GM12878 (cell line): ENCODE measurements at regions not wholly inside any gene's neighbourhood (a gene's known extent, or its start where the extent isn't known, plus 50 kb on each side); places are given as distances from the start of the nearest gene placed in this dataset.
A peak's percentile ranks its signal among the peaks of the same experiment; 100 is the strongest.

Source experiments
- ATAC-seq: fragments of 200-7000 bp; cut with Tn5 transposase; 3 replicates; pipeline ENCODE4 v1.9.1; 2020; ENCODE audit warnings: mild to moderate bottlenecking, moderate library complexity
- BruUV-seq: library from RNA; stranded (reverse); fragments of 400-500 nt; replicated peaks from 2 replicates; lab custom pipeline; 2021; lab: Mats Ljungman, UMichigan
- CTCF ChIA-PET: fragments of 300-600 bp; sonication (Branson Sonifier 250); formaldehyde crosslinking; extraction: SDS; loops from one replicate; lab custom pipeline; 2021; ENCODE audit warnings: inconsistent platforms; lab: Yijun Ruan, JAX
- POLR2A ChIA-PET: fragments of 350-600 bp; formaldehyde crosslinking; extraction: SDS; loops from one replicate; lab custom pipeline; 2021; ENCODE audit warnings: inconsistent platforms; lab: Charles Lee
- RAD21 ChIA-PET: fragments of 300-600 bp; sonication (Branson Sonifier 250); formaldehyde crosslinking; loops from one replicate; lab custom pipeline; 2023; ENCODE audit warnings: antibody characterized with exemption; ENCODE audit not compliant: unreplicated experiment; lab: Charles Lee
- SMC1A ChIA-PET: fragments of 300-600 bp; sonication (Branson Sonifier 250); formaldehyde crosslinking; loops from one replicate; lab custom pipeline; 2023; ENCODE audit not compliant: unreplicated experiment, uncharacterized antibody; lab: Charles Lee
- DNase-seq: peaks from one replicate; pipeline ENCODE4 v3.0.0-alpha.2; 2011; ENCODE audit warnings: low read depth, low spot score
- FAIRE-seq: peaks from 3 replicates; lab custom pipeline; 2011; peaks lifted over from hg19 to GRCh38; lab: Jason Lieb, UNC
- H2AFZ ChIP-seq: 2 replicates; pipeline ENCODE4 v1.6.0; 2011; ENCODE audit warnings: low read depth, low read length, control low read depth; ENCODE audit not compliant: control insufficient read depth
- H3K27ac ChIP-seq: 2 replicates; pipeline ENCODE4 v1.5.1; 2011; ENCODE audit warnings: control low read depth; ENCODE audit not compliant: control insufficient read depth, insufficient read depth
- H3K27me3 ChIP-seq, 2 experiments: replicated peaks in 1 of 2; 2 replicates each; pipeline versions ENCODE4 v1.6.0 to v1.6.1; 2011; ENCODE audit warnings: low read length in 1 of 2; ENCODE audit not compliant: control insufficient read depth in 2 of 2, insufficient read depth in 2 of 2
- H3K36me3 ChIP-seq, 2 experiments: 2 replicates each; pipeline ENCODE4 v1.5.1; 2011; ENCODE audit warnings: low read length in 1 of 2; ENCODE audit not compliant: control insufficient read depth in 2 of 2, insufficient read depth in 2 of 2
- H3K4me1 ChIP-seq: 2 replicates; pipeline ENCODE4 v1.6.1; 2011; ENCODE audit warnings: mild to moderate bottlenecking, low read length, moderate library complexity, mixed read lengths; ENCODE audit not compliant: control insufficient read depth, insufficient read depth
- H3K4me2 ChIP-seq: 2 replicates; pipeline ENCODE4 v1.6.0; 2011; ENCODE audit warnings: control low read depth; ENCODE audit not compliant: control insufficient read depth, insufficient read depth
- H3K4me3 ChIP-seq: fragments of 200-600 bp; sonication (generic); 2 replicates; pipeline ENCODE4 v1.5.1; 2016
- H3K79me2 ChIP-seq: 2 replicates; pipeline ENCODE4 v1.6.0; 2011; ENCODE audit warnings: low read length; ENCODE audit not compliant: control insufficient read depth, insufficient read depth
- H3K9ac ChIP-seq: 2 replicates; pipeline ENCODE4 v1.8.0; 2011; ENCODE audit warnings: low read length, control low read depth, mixed read lengths; ENCODE audit not compliant: control insufficient read depth, insufficient read depth
- H3K9me3 ChIP-seq: replicated peaks from 3 replicates; pipeline ENCODE4 v1.5.1; 2011; ENCODE audit warnings: mild to moderate bottlenecking, low read length; ENCODE audit not compliant: control insufficient read depth, insufficient read depth
- H4K20me1 ChIP-seq: 2 replicates; pipeline ENCODE4 v1.6.0; 2011; ENCODE audit not compliant: control insufficient read depth, insufficient read depth
- ETV6 ChIP-seq, 2 experiments: fragments of 450-650 bp in 1 of 2; IDR thresholded peaks in 1 of 2; conservative IDR thresholded peaks in 1 of 2; 2 replicates each; pipeline ENCODE4 v1.6.1; 2014; ENCODE audit warnings: antibody characterized with exemption in 1 of 2, borderline replicate concordance in 1 of 2, low read depth in 1 of 2, mild to moderate bottlenecking in 1 of 2, moderate library complexity in 1 of 2
- HCFC1 ChIP-seq: fragments of 150-350 bp; IDR thresholded peaks from 2 replicates; pipeline ENCODE4 v1.6.1; 2014; ENCODE audit warnings: low read length
- NFXL1 ChIP-seq: fragments of 450-650 bp; IDR thresholded peaks from 2 replicates; pipeline ENCODE4 v1.6.1; 2017; ENCODE audit warnings: antibody characterized with exemption, mild to moderate bottlenecking, borderline replicate concordance
- PBX3 ChIP-seq: IDR thresholded peaks from 2 replicates; pipeline ENCODE4 v1.6.1; 2011; ENCODE audit warnings: mild to moderate bottlenecking, low read depth, low read length, moderate library complexity; ENCODE audit not compliant: insufficient replicate concordance
- POLR2AphosphoS2 ChIP-seq: IDR thresholded peaks from 2 replicates; pipeline ENCODE4 v1.6.1; 2011; ENCODE audit warnings: low read depth, mild to moderate bottlenecking, low read length, improper control_type of control experiment, moderate library complexity
- POLR2AphosphoS5 ChIP-seq: IDR thresholded peaks from 2 replicates; pipeline ENCODE4 v1.6.1; 2011; ENCODE audit warnings: mild to moderate bottlenecking, low read length, inconsistent platforms
- TCF3 ChIP-seq: IDR thresholded peaks from 2 replicates; pipeline ENCODE4 v1.6.1; 2012; ENCODE audit warnings: low read depth, mild to moderate bottlenecking, low read length, borderline replicate concordance; ENCODE audit not compliant: insufficient read depth
- ZBTB33 ChIP-seq: fragments of 450-650 bp; IDR thresholded peaks from 2 replicates; pipeline ENCODE4 v1.6.1; 2017; ENCODE audit warnings: mild to moderate bottlenecking
- WGBS: methylation state at CpG from one replicate; pipeline ENCODE4 v1.1.6; 2016; ENCODE audit warnings: low lambda C conversion rate; ENCODE audit not compliant: insufficient replicate concordance, insufficient coverage; ENCODE audit errors: missing lambda C conversion rate; 5-methylcytosine and 5-hydroxymethylcytosine counted together
- in situ Hi-C: fragments of 300-500 bp; cut with MboI; formaldehyde crosslinking; loops from 9 replicates; pipeline ENCODE4 v1.14.3; 2018; ENCODE audit warnings: mixed read lengths
- intact Hi-C: fragments of 100-400 bp; cut with micrococcal nuclease; formaldehyde crosslinking; loops from one replicate; pipeline ENCODE4 v1.14.2; 2022; ENCODE audit not compliant: unreplicated experiment

GRCh38 chr20:54294094-54294493, 86.2 kb downstream of the PFDN4 start:
- CTCF ChIA-PET, result no interaction called here
- no peak overlapping the region for H3K9ac ChIP-seq
- RAD21 ChIA-PET, result no interaction called here
- H3K27me3 ChIP-seq, result no peaks in the 10 kb centered on the region
- no peak overlapping the region for H3K4me2 ChIP-seq
- no peak for ATAC-seq
- FAIRE-seq, result no peak
- TF ChIP-seq POLR2AphosphoS2 (no peak), POLR2AphosphoS5 (no peak), ZBTB33 (no peak), TCF3 (no peak), NFXL1 (0 out of 2 replicates have a peak, but pooled peaks have one; percentile 52), ETV6 (conservative IDR thresholded peaks at IDR 0.05 in 1 of 2, IDR thresholded peaks at IDR 0.05 in 1 of 2; ENCODE audit: borderline replicate concordance in 1 of 2, low read depth in 1 of 2) (peak in 1 of 2 experiments; percentile 53; a peak in 1 of 4 replicates), HCFC1 (no peak), PBX3 (no peak)
- SMC1A ChIA-PET, result no interaction called here
- POLR2A ChIA-PET, result no interaction called here
- no peaks in the 10 kb centered on the region for H4K20me1 ChIP-seq
- H2AFZ ChIP-seq, result no peak overlapping the region
- H3K9me3 ChIP-seq, result no peaks in the 10 kb centered on the region
- in situ Hi-C loops, result no loop called here
- intact Hi-C loops, result no loop called here
- no peaks in the 10 kb centered on the region for H3K36me3 ChIP-seq
- H3K4me1 ChIP-seq, result no peaks in the 10 kb centered on the region
- H3K27ac ChIP-seq, result no peak overlapping the region
- 13% methylated on average over 2 of the region's 2 CpGs for WGBS
- no TSS peak for BruUV-seq
- DNase-seq, result no peak
- H3K79me2 ChIP-seq, result no peaks in the 10 kb centered on the region
- H3K4me3 ChIP-seq, result no peak overlapping the region
